ENCODE measurements at regions not wholly inside any gene's neighbourhood (a gene's known extent, or its start where the extent isn't known, plus 50 kb on each side); places are given as distances from the start of the nearest gene placed in this dataset.
"Not testable (repeated sequence)": the region's sequence is repeated elsewhere in the genome, so short reads cannot be mapped to it uniquely, and the experiment has no call there.

DNA sequence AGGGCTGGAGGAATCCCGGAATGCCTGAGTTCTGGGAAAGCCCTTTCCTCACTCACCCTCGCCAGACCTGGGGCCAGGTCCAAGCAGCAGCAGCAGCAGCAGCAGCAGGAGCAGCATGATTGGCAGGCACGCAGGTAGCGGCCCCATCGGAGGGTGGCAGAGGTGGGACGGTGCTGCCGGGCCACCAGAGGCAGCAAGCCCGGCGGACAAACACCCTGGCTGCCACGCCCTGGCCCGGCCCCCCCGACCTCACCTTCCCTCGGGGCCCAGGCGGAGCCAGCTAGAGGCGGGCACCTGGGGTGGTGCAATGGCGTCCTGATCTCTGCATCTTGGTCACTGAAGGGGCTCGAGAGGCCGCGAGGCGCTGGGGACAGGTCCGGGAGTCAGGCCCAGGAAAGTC is 122.4 kb downstream of the LAT start:
- no peak overlapping the region for H3K27ac Mint-ChIP-seq
- H3K4me3 Mint-ChIP-seq: no peak overlapping the region
- intact Hi-C loops (cut with micrococcal nuclease): no loop called here
- H3K27me3 Mint-ChIP-seq (ENCODE audit: low read depth): no peaks in the 10 kb centered on the region
- peaks cover 10% of the 10 kb centered on the region for H3K36me3 Mint-ChIP-seq (ENCODE audit: low read depth)
- no peak for DNase-seq
- H3K9me3 Mint-ChIP-seq: no peaks in the 10 kb centered on the region
- H3K4me1 Mint-ChIP-seq (ENCODE audit: low read depth): no peaks in the 10 kb centered on the region
- CTCF ChIA-PET: no interaction called here

DNA sequence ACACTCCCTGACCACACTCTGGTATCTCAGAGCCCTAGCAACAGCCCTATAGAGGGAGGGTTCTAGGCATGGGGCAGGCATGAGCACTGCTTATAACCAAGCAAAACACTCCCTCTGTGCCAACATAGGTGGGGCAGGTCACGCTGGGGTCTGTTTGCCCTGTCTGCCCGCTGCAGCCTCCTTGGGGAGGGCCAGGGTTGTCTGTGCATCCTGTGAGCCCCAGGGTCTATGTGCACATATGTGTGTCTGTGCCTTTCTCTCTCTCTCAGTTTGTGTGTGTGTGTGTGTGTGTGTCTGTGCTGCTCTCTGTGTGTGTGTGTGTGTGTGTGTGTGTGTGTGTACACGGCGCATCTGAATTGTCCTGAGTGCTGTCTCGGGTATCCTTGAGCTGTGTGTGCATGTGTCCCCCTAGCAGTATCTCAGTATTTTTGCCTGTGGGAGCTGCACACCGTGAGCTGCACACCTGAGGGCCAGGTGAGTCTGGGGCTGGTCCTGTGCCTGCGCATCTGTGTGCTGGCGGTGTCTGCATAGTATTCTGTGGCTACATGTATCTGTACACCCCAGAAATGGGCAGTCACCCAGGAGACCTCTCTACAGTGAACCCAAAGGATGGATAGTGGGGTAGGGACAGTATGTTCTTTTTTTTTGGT is 121.5 kb downstream of the LAT start:
- DNase-seq; H3K27me3 Mint-ChIP-seq (ENCODE audit: low read depth); H3K27ac Mint-ChIP-seq; H3K9me3 Mint-ChIP-seq; CTCF ChIA-PET; H3K4me1 Mint-ChIP-seq (ENCODE audit: low read depth); intact Hi-C loops (cut with micrococcal nuclease); H3K4me3 Mint-ChIP-seq: not testable (repeated sequence)
- peaks cover 11% of the 10 kb centered on the region for H3K36me3 Mint-ChIP-seq (ENCODE audit: low read depth)

DNA sequence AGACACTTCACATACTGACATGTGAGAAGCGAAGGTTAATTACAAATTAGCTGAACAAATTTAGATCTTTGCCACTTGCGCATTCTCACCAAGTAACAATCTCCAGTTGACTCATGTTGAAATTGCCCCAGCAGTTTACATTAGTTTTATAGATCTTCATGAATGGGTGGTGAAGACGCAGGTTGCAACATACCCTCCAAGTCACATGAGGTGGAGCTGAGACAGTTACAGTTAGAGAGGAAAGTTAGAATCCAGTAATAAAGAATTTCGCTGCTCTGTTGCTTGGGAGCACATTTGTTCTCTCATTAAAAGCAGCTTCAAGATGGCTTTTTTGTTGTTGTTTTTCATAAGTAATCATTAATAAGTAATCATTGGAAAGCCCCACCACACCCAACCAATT is 119.7 kb downstream of the LAT start:
- H3K27ac Mint-ChIP-seq; CTCF ChIA-PET; H3K4me1 Mint-ChIP-seq (ENCODE audit: low read depth); H3K9me3 Mint-ChIP-seq; DNase-seq; H3K27me3 Mint-ChIP-seq (ENCODE audit: low read depth); H3K4me3 Mint-ChIP-seq; intact Hi-C loops (cut with micrococcal nuclease): not testable (repeated sequence)
- peaks cover 11% of the 10 kb centered on the region for H3K36me3 Mint-ChIP-seq (ENCODE audit: low read depth)

DNA sequence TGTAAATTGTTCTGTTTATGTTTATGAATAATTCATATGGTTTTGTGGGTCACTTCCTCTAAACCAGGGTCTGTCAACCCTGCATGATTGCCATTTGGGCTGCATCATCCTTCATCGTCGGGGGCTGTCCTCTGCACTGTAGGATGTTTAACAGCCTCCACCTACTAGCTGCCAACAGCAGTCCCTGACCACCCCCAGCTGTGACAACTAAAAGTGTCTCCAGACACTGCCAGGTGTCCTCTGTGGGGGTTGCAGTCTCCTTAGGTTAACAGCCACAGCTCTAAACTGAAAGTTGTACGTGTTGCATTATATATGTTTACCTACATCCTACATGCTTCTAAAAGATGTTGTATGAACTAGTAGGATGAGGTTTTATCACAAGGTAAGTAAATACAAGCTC is 113.1 kb downstream of the LAT start:
- H3K4me3 Mint-ChIP-seq; H3K36me3 Mint-ChIP-seq (ENCODE audit: low read depth); H3K27ac Mint-ChIP-seq; intact Hi-C loops (cut with micrococcal nuclease); H3K9me3 Mint-ChIP-seq; H3K4me1 Mint-ChIP-seq (ENCODE audit: low read depth); H3K27me3 Mint-ChIP-seq (ENCODE audit: low read depth); CTCF ChIA-PET; DNase-seq: not testable (repeated sequence)

DNA sequence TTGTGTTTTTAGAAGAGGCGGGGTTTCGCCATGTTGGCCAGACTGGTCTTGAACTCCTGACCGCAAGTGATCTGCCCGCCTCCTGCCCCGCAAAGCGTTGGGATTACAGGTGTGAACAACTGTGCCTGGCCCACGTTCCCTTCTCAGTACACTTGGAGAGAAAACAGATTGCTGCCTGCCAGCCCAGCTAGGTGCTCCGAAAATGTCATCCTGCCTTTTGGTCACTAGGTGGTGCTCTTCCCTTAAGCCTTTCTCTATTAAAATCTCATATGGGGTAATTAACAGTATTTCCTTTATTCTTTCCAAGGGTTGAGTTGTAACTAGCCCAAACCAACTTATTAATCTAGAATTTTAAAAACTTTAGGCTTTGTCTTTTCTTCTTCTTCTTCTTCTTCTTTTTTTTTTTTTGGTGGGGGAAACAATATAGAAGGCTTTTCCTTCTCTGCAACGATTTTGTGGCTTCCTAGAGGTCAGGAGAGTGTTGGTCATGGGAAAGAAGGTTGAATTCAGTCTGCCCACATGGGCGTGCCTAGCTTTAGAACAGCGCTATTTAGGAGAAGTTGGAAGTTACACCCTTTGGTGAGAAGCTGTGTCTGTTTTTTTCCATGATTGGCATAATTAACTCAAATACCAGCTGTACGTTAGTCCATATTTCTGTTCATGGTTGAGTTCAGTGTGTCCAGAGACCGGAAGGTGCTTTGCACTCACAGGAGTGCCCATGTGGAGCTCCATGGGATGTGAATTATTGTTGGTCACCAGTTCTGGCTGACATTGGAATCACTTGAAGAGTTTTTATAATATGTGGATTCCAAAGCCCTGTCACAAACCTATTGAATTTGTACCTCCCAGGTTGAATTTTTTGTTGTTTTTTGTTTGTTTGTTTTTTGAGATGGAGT is 110.1 kb downstream of the LAT start:
- intact Hi-C loops (cut with micrococcal nuclease); H3K36me3 Mint-ChIP-seq (ENCODE audit: low read depth); H3K27me3 Mint-ChIP-seq (ENCODE audit: low read depth); H3K27ac Mint-ChIP-seq; H3K9me3 Mint-ChIP-seq; H3K4me3 Mint-ChIP-seq; H3K4me1 Mint-ChIP-seq (ENCODE audit: low read depth); DNase-seq: not testable (repeated sequence)
- CTCF ChIA-PET: interaction anchor here (0.6 kb wide), 2 partner anchors 62 to 1307 kb away, joined by 3 to 5 read pairs; no protein-coding TSS in a partner anchor

- H3K27me3 Mint-ChIP-seq (ENCODE audit: low read depth); H3K4me3 Mint-ChIP-seq; H3K27ac Mint-ChIP-seq; H3K36me3 Mint-ChIP-seq (ENCODE audit: low read depth); H3K9me3 Mint-ChIP-seq; H3K4me1 Mint-ChIP-seq (ENCODE audit: low read depth); intact Hi-C loops (cut with micrococcal nuclease); DNase-seq: not testable (repeated sequence)
- CTCF ChIA-PET: interaction anchor here (0.6 kb wide), 2 partner anchors 61 to 1308 kb away, joined by 3 to 5 read pairs; no protein-coding TSS in a partner anchor
Observed at GRCh38 chr16:29094325-29094724, 109.5 kb downstream of the LAT start.

GRCh38 chr16:29089679-29090078 is 104.8 kb downstream of the LAT start:
- intact Hi-C loops (cut with micrococcal nuclease): loop anchor here (5.0 kb wide), 1 partner anchor 67 kb away; no protein-coding TSS in a partner anchor
- H3K4me3 Mint-ChIP-seq; DNase-seq; H3K9me3 Mint-ChIP-seq; CTCF ChIA-PET; H3K27ac Mint-ChIP-seq; H3K27me3 Mint-ChIP-seq (ENCODE audit: low read depth): not testable (repeated sequence)
- peaks cover 18% of the 10 kb centered on the region for H3K4me1 Mint-ChIP-seq (ENCODE audit: low read depth)
- H3K36me3 Mint-ChIP-seq (ENCODE audit: low read depth): peaks cover 19% of the 10 kb centered on the region

- H3K27ac Mint-ChIP-seq; H3K9me3 Mint-ChIP-seq; CTCF ChIA-PET; H3K27me3 Mint-ChIP-seq (ENCODE audit: low read depth); H3K4me3 Mint-ChIP-seq: not testable (repeated sequence)
- intact Hi-C loops (cut with micrococcal nuclease): loop anchor here (5.0 kb wide), 1 partner anchor 65 kb away; no protein-coding TSS in a partner anchor
- DNase-seq: peak; percentile 20
- H3K36me3 Mint-ChIP-seq (ENCODE audit: low read depth): peaks cover 19% of the 10 kb centered on the region
- H3K4me1 Mint-ChIP-seq (ENCODE audit: low read depth): peaks cover 10% of the 10 kb centered on the region
Observed at GRCh38 chr16:29087673-29088072, 102.8 kb downstream of the LAT start.

DNA sequence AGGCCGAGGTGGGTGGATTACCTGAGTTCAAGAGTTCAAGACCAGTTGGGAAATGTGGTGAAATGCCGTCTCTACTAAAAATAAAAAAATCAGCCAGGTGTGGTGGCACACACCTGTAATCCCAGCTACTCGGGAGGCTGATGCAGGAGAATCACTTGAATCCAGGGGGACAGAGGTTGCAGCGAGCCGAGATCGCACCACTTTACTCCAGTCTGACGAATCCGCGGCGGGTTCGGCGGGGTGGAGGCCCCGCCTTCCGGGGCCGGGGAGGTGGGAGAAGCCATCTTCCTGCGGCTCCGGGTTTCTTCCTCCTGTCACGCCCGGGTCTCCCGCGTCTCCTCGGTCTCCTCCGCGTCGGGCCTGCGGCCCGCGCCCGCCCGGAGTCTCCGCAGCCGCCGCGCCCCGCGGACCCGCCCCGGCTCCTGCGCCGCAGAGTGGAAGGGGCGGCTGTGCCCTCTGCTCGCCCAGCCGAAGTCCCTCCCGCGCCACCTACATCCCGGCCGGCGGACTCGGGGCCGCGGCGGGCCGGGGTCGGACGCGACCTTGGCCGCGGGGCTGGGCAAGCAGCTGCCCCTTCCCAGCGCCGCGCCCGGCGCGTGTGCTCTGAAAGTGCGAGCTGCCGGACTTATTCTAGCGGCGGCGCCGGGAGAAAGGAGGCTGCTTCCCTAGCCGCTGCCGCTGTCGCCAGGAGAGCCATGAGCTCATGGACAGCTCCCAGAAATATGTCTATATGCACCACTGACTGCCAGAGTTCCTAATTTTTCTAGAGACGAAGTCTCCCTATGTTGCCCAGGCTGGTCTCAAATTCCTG is 97.2 kb downstream of the LAT start:
- peak overlapping the region; percentile 79 for H3K4me3 Mint-ChIP-seq
- H3K27me3 Mint-ChIP-seq (ENCODE audit: low read depth); H3K9me3 Mint-ChIP-seq; intact Hi-C loops (cut with micrococcal nuclease); H3K4me1 Mint-ChIP-seq (ENCODE audit: low read depth): not testable (repeated sequence)
- CTCF ChIA-PET: interaction anchor here (1.2 kb wide), 1 partner anchor 103 kb away, joined by 3 read pairs; no protein-coding TSS in a partner anchor
- H3K27ac Mint-ChIP-seq: peak overlapping the region; percentile 46
- DNase-seq: peak; percentile 54
- peaks cover 10% of the 10 kb centered on the region for H3K36me3 Mint-ChIP-seq (ENCODE audit: low read depth)

DNA sequence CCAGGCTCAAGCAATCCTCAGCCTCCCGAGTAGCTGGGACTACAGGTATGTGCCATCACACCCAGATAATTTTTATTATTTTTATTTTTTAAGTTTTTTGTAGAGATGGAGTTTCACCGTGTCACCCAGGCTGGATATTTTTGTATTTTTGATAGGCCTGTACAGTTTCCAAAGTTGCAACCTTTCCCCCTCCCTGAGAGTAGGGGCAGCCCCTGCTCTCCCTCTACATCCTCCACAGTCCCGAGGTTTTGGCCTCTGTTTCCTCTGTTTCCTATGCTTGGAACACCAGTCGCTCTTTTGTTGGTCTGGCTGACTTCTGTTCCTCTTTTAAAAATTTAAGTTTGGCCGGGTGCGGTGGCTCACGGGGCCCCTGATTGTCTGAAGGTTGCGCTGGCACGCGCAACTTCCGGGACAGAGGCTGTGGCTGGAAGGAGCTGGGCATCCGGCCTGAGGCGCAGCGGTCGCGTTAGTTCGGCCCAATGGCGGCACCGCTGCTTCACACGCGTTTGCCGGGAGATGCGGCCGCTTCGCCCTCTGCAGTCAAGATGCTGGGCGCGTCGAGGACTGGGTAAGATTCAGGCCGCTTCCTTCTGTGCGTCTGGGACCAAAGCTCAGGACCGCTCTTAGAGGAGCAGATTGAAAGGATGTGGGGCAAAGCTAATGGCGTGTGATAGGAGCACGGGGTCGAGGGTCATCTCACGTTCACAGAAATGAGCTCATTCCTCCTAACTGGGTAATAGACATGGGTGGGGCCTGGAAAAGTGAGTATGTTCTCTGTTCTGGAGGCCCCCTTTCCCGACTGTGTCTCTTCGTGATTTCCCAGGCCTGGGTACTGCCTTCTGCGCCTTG is 89.9 kb downstream of the LAT start:
- intact Hi-C loops (cut with micrococcal nuclease); H3K9me3 Mint-ChIP-seq; H3K27me3 Mint-ChIP-seq (ENCODE audit: low read depth); H3K36me3 Mint-ChIP-seq (ENCODE audit: low read depth): not testable (repeated sequence)
- Mint-ChIP-seq H3K27ac (peak overlapping the region; percentile 95), H3K4me1 (ENCODE audit: low read depth) (peaks cover 25% of the 10 kb centered on the region), H3K4me3 (peak overlapping the region; percentile 92)
- CTCF ChIA-PET: interaction anchor here (0.6 to 1.1 kb wide), 3 partner anchors 54 to 89 kb away, joined by 3 to 4 read pairs (median 3); no protein-coding TSS in a partner anchor
- DNase-seq: peak; percentile 50

GRCh38 chr16:29062235-29062634 is 77.4 kb downstream of the LAT start:
- intact Hi-C loops (cut with micrococcal nuclease); H3K9me3 Mint-ChIP-seq; H3K36me3 Mint-ChIP-seq (ENCODE audit: low read depth); H3K4me3 Mint-ChIP-seq; DNase-seq; CTCF ChIA-PET; H3K27me3 Mint-ChIP-seq (ENCODE audit: low read depth); H3K27ac Mint-ChIP-seq; H3K4me1 Mint-ChIP-seq (ENCODE audit: low read depth): not testable (repeated sequence)
